GM23338 (cell line): ENCODE measurements at regions not wholly inside any gene's neighbourhood (a gene's known extent, or its start where the extent isn't known, plus 50 kb on each side); places are given as distances from the start of the nearest gene placed in this dataset.

Source experiments
- ATAC-seq: fragments of 200-7000 bp; cut with Tn5 transposase; 3 replicates; pipeline ENCODE4 v1.9.1; 2020
- DNase-seq: peaks from one replicate; pipeline ENCODE4 v3.0.0-alpha.2; 2015; ENCODE audit warnings: low spot score
- H2AFZ ChIP-seq: fragments of 200-600 bp; sonication (generic); 2 replicates; pipeline ENCODE4 v1.8.0; 2016; ENCODE audit warnings: antibody characterized with exemption, mild to moderate bottlenecking, moderate library complexity
- H3F3A ChIP-seq: fragments of 200-600 bp; sonication (generic); replicated peaks from 2 replicates; pipeline ENCODE4 v1.8.0; 2017; ENCODE audit warnings: antibody characterized with exemption, mixed run types, low read depth
- H3K27ac ChIP-seq: fragments of 200-600 bp; sonication (generic); 2 replicates; pipeline ENCODE4 v1.6.1; 2016; ENCODE audit warnings: low read depth
- H3K27me3 ChIP-seq: fragments of 200-600 bp; sonication (generic); 2 replicates; pipeline ENCODE4 v1.8.0; 2016; ENCODE audit warnings: mild to moderate bottlenecking, mixed run types, moderate library complexity; ENCODE audit not compliant: insufficient read depth
- H3K36me3 ChIP-seq: fragments of 200-600 bp; sonication (generic); 2 replicates; pipeline ENCODE4 v1.8.0; 2016; ENCODE audit warnings: mild to moderate bottlenecking; ENCODE audit not compliant: insufficient read depth
- H3K4me1 ChIP-seq: fragments of 200-600 bp; sonication (generic); 2 replicates; pipeline ENCODE4 v1.8.0; 2016; ENCODE audit warnings: mild to moderate bottlenecking, moderate library complexity; ENCODE audit not compliant: insufficient read depth
- H3K4me2 ChIP-seq: fragments of 200-600 bp; sonication (generic); 2 replicates; pipeline ENCODE4 v1.7.1; 2017; ENCODE audit warnings: mixed run types
- H3K4me3 ChIP-seq: fragments of 200-600 bp; sonication (generic); 2 replicates; pipeline ENCODE4 v1.6.1; 2016; ENCODE audit warnings: mixed run types
- H3K79me2 ChIP-seq: fragments of 200-600 bp; sonication (generic); replicated peaks from 2 replicates; pipeline ENCODE4 v1.8.0; 2017; ENCODE audit warnings: mild to moderate bottlenecking; ENCODE audit not compliant: insufficient read depth
- H3K9me2 ChIP-seq: fragments of 200-600 bp; sonication (generic); 2 replicates; pipeline ENCODE4 v1.8.0; 2017; ENCODE audit not compliant: insufficient read depth
- H4K20me1 ChIP-seq: fragments of 200-600 bp; sonication (generic); replicated peaks from 2 replicates; pipeline ENCODE4 v1.8.0; 2017; ENCODE audit warnings: mild to moderate bottlenecking; ENCODE audit not compliant: insufficient read depth
- H3K27ac Mint-ChIP-seq: 2 replicates; pipeline ENCODE4 v1.8.0; 2020; ENCODE audit warnings: inconsistent platforms, mild to moderate bottlenecking, moderate library complexity, mixed read lengths
- H3K27me3 Mint-ChIP-seq: 3 replicates; pipeline ENCODE4 v1.8.0; 2022; ENCODE audit warnings: low read depth, mild to moderate bottlenecking, moderate library complexity, mixed read lengths, inconsistent platforms; ENCODE audit not compliant: insufficient read depth, poor library complexity
- H3K36me3 Mint-ChIP-seq: 3 replicates; pipeline ENCODE4 v1.8.0; 2021; ENCODE audit warnings: low read depth, mild to moderate bottlenecking, inconsistent platforms, moderate library complexity, mixed read lengths
- H3K4me1 Mint-ChIP-seq: 3 replicates; pipeline ENCODE4 v1.8.0; 2020; ENCODE audit warnings: mild to moderate bottlenecking, inconsistent platforms, mixed read lengths
- H3K4me3 Mint-ChIP-seq: 3 replicates; pipeline ENCODE4 v1.8.0; 2021; ENCODE audit warnings: moderate library complexity, mild to moderate bottlenecking, inconsistent platforms, mixed read lengths
- H3K9me3 Mint-ChIP-seq: 3 replicates; pipeline ENCODE4 v1.8.0; 2020; ENCODE audit warnings: moderate library complexity, mild to moderate bottlenecking, inconsistent platforms, mixed read lengths
- CREB1 ChIP-seq: fragments of 250-450 bp; sonication (Bioruptor Pico); IDR thresholded peaks from 2 replicates; pipeline ENCODE4 v1.5.0; 2020; ENCODE audit warnings: low read depth, mild to moderate bottlenecking, moderate library complexity
- CTCF ChIP-seq, 2 experiments: fragments of 200-600 bp in 1 of 2; sonication (generic) in 1 of 2; conservative IDR thresholded peaks; 2 replicates each; pipeline versions ENCODE4 v1.5.1 to v1.6.1; 2016 to 2017; ENCODE audit warnings: antibody characterized with exemption in 2 of 2, low read depth in 2 of 2, mild to moderate bottlenecking in 2 of 2, moderate library complexity in 1 of 2
- EZH2 ChIP-seq: fragments of 200-600 bp; sonication (generic); IDR thresholded peaks from one replicate; pipeline ENCODE4 v1.8.0; 2017; ENCODE audit warnings: antibody characterized with exemption, mild to moderate bottlenecking, low read depth; ENCODE audit not compliant: unreplicated experiment
- EZH2phosphoT487 ChIP-seq: fragments of 200-600 bp; sonication (generic); IDR thresholded peaks from one replicate; pipeline ENCODE4 v1.8.1; 2018; ENCODE audit warnings: antibody characterized with exemption; ENCODE audit not compliant: unreplicated experiment
- JUNB ChIP-seq: IDR thresholded peaks from one replicate; pipeline ENCODE4 v1.6.1; 2016; ENCODE audit warnings: antibody characterized with exemption; ENCODE audit not compliant: unreplicated experiment
- NANOG ChIP-seq: IDR thresholded peaks from 2 replicates; pipeline ENCODE4 v1.6.1; 2016; ENCODE audit warnings: antibody characterized with exemption, borderline replicate concordance
- POLR2AphosphoS5 ChIP-seq: IDR thresholded peaks from 2 replicates; pipeline ENCODE4 v1.6.1; 2016; ENCODE audit warnings: antibody characterized with exemption, low read depth
- STAT1 ChIP-seq: IDR thresholded peaks from one replicate; pipeline ENCODE4 v1.6.1; 2016; ENCODE audit warnings: antibody characterized with exemption; ENCODE audit not compliant: unreplicated experiment
- ZNF114 ChIP-seq: fragments of 250-450 bp; sonication (Bioruptor Pico); IDR thresholded peaks from 2 replicates; pipeline ENCODE4 v1.5.0; 2020; ENCODE audit warnings: mild to moderate bottlenecking, moderate library complexity
- ZNF331 ChIP-seq: fragments of 250-450 bp; sonication (Bioruptor Pico); IDR thresholded peaks from 2 replicates; pipeline ENCODE4 v1.5.0; 2020; ENCODE audit warnings: low read depth, mild to moderate bottlenecking, moderate library complexity
- TF ChIP-seq, protein P1 (sequence below): fragments of 250-450 bp; sonication (Bioruptor Pico); IDR thresholded peaks from 2 replicates; pipeline ENCODE4 v1.5.0; 2020; ENCODE audit warnings: mild to moderate bottlenecking, moderate library complexity
- TF ChIP-seq, protein P2 (sequence below): IDR thresholded peaks from 2 replicates; pipeline ENCODE4 v1.6.1; 2016; ENCODE audit warnings: antibody characterized with exemption

GRCh38 chr9:26729187-26729586 is 163.4 kb downstream of the CAAP1 start:
- Histone ChIP-seq H3K4me2 (no peak overlapping the region), H3K36me3 (no peaks in the 10 kb centered on the region), H3K79me2 (no peaks in the 10 kb centered on the region), H3F3A (no peaks in the 10 kb centered on the region), H2AFZ (no peak overlapping the region), H3K4me1 (no peaks in the 10 kb centered on the region), H3K4me3 (no peak overlapping the region), H4K20me1 (no peaks in the 10 kb centered on the region), H3K27ac (no peak overlapping the region), H3K9me2 (no peaks in the 10 kb centered on the region; the same call in 1 of the 2 replicates), H3K27me3 (no peaks in the 10 kb centered on the region)
- Mint-ChIP-seq H3K27me3 (no peaks in the 10 kb centered on the region), H3K27ac (no peak overlapping the region), H3K36me3 (peaks cover 3% of the 10 kb centered on the region; the same call in 1 of the 3 replicates), H3K4me3 (no peak overlapping the region), H3K4me1 (peaks cover 3% of the 10 kb centered on the region; the same call in 2 of the 3 replicates), H3K9me3 (peaks cover 10% of the 10 kb centered on the region)
- DNase-seq (no peak), ATAC-seq (no peak)
- no peak for TF ChIP-seq CTCF (conservative IDR thresholded peaks at IDR 0.05; ENCODE audit: low read depth in 2 of 2)
- no peak for TF ChIP-seq CREB1
- no peak for TF ChIP-seq EZH2phosphoT487
- no peak for TF ChIP-seq POLR2AphosphoS5
- TF ChIP-seq, protein P1, sequence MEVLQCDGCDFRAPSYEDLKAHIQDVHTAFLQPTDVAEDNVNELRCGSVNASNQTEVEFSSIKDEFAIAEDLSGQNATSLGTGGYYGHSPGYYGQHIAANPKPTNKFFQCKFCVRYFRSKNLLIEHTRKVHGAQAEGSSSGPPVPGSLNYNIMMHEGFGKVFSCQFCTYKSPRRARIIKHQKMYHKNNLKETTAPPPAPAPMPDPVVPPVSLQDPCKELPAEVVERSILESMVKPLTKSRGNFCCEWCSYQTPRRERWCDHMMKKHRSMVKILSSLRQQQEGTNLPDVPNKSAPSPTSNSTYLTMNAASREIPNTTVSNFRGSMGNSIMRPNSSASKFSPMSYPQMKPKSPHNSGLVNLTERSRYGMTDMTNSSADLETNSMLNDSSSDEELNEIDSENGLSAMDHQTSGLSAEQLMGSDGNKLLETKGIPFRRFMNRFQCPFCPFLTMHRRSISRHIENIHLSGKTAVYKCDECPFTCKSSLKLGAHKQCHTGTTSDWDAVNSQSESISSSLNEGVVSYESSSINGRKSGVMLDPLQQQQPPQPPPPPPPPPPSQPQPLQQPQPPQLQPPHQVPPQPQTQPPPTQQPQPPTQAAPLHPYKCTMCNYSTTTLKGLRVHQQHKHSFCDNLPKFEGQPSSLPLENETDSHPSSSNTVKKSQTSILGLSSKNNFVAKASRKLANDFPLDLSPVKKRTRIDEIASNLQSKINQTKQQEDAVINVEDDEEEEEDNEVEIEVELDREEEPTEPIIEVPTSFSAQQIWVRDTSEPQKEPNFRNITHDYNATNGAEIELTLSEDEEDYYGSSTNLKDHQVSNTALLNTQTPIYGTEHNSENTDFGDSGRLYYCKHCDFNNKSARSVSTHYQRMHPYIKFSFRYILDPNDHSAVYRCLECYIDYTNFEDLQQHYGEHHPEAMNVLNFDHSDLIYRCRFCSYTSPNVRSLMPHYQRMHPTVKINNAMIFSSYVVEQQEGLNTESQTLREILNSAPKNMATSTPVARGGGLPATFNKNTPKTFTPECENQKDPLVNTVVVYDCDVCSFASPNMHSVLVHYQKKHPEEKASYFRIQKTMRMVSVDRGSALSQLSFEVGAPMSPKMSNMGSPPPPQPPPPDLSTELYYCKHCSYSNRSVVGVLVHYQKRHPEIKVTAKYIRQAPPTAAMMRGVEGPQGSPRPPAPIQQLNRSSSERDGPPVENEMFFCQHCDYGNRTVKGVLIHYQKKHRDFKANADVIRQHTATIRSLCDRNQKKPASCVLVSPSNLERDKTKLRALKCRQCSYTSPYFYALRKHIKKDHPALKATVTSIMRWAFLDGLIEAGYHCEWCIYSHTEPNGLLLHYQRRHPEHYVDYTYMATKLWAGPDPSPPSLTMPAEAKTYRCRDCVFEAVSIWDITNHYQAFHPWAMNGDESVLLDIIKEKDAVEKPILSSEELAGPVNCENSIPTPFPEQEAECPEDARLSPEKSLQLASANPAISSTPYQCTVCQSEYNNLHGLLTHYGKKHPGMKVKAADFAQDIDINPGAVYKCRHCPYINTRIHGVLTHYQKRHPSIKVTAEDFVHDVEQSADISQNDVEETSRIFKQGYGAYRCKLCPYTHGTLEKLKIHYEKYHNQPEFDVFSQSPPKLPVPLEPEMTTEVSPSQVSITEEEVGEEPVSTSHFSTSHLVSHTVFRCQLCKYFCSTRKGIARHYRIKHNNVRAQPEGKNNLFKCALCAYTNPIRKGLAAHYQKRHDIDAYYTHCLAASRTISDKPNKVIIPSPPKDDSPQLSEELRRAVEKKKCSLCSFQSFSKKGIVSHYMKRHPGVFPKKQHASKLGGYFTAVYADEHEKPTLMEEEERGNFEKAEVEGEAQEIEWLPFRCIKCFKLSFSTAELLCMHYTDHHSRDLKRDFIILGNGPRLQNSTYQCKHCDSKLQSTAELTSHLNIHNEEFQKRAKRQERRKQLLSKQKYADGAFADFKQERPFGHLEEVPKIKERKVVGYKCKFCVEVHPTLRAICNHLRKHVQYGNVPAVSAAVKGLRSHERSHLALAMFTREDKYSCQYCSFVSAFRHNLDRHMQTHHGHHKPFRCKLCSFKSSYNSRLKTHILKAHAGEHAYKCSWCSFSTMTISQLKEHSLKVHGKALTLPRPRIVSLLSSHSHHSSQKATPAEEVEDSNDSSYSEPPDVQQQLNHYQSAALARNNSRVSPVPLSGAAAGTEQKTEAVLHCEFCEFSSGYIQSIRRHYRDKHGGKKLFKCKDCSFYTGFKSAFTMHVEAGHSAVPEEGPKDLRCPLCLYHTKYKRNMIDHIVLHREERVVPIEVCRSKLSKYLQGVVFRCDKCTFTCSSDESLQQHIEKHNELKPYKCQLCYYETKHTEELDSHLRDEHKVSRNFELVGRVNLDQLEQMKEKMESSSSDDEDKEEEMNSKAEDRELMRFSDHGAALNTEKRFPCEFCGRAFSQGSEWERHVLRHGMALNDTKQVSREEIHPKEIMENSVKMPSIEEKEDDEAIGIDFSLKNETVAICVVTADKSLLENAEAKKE: no peak
- no peak for TF ChIP-seq STAT1
- no peak for TF ChIP-seq JUNB
- TF ChIP-seq, protein P2, sequence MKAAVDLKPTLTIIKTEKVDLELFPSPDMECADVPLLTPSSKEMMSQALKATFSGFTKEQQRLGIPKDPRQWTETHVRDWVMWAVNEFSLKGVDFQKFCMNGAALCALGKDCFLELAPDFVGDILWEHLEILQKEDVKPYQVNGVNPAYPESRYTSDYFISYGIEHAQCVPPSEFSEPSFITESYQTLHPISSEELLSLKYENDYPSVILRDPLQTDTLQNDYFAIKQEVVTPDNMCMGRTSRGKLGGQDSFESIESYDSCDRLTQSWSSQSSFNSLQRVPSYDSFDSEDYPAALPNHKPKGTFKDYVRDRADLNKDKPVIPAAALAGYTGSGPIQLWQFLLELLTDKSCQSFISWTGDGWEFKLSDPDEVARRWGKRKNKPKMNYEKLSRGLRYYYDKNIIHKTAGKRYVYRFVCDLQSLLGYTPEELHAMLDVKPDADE: no peak
- no peak for TF ChIP-seq NANOG
- TF ChIP-seq EZH2: no peak
- no peak for TF ChIP-seq ZNF114
- TF ChIP-seq ZNF331: no peak
